ENCODE measurements at regions not wholly inside any gene's neighbourhood (a gene's known extent, or its start where the extent isn't known, plus 50 kb on each side); places are given as distances from the start of the nearest gene placed in this dataset.
"Not testable (repeated sequence)": the region's sequence is repeated elsewhere in the genome, so short reads cannot be mapped to it uniquely, and the experiment has no call there.

- FAIRE-seq, result no peak
Observed at GRCh38 chr18:8882632-8883408, 177.5 kb downstream of the MTCL1 start.

DNA sequence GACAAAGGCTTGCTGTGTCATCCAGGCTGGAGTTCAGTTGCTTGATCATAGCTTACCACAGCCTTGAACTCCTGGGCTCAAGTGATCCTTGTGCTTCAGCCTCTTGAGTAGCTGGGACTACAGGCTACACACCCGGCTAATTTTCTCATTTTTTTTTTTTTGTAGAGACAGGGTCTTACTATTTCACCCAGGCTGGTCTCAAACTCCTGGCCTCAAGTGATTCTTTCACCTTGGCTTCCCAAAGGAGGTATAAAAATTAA lies 178.0 kb downstream of the MTCL1 start:
- DNase-seq (ENCODE audit: insufficient read length, low spot score) (no peak), FAIRE-seq (no peak)

More at GRCh38 chr18:8882632-8883408, 177.5 kb downstream of the MTCL1 start:
- DNase-seq (ENCODE audit: insufficient read length, low spot score), result no peak

- not testable (repeated sequence) for FAIRE-seq; DNase-seq (ENCODE audit: insufficient read length, low spot score)
Observed at GRCh38 chr18:8887877-8888276, 182.5 kb downstream of the MTCL1 start.

DNA sequence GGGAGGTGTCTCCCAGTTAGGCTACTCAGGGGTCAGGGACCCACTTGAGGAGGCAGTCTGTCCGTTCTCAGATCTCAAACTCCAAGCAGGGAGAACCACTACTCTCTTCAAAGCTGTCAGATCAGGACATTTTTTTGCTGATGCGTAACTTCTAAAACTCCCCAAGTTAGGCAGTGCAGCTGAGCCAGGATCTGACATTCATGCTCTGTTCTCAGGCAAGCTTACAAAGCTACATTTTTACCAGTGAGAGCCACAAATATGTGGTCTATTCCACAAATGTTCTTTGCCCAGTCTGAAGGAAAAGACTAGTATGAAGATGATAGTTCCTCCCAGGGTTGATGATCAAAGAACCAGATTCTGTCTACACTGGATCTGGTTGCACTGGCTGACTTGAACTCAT lies 184.1 kb downstream of the MTCL1 start:
- DNase-seq (ENCODE audit: insufficient read length, low spot score) (no peak), FAIRE-seq (no peak)

- not testable (repeated sequence) for FAIRE-seq; DNase-seq (ENCODE audit: insufficient read length, low spot score)
Observed at GRCh38 chr18:8890503-8890902, 185.1 kb downstream of the MTCL1 start.

DNA sequence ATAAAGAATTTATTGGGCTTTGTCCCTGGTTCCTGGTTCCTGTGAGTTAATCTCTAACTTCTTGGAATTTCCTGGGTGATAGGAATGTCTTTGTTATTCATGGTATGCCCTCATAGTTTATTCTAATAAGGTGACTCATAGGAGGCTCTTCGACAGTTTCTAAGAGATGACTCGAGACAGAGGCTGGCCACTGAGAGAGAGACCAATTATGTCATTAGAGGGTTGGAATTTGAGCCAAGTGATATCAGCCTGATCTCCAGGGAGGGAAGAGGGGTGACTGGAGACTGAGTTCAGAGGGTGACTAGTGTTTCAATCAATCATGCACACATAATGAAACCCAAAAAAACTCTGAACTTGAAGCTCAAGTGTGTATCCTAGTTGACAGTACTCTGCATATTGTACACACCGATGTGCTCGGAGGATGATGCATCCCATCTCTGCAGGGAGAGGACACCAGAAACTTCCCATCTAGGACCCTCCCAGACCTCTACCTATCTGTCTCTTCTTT lies 185.7 kb downstream of the MTCL1 start:
- FAIRE-seq, result no peak
- DNase-seq (ENCODE audit: insufficient read length, low spot score), result no peak

DNA sequence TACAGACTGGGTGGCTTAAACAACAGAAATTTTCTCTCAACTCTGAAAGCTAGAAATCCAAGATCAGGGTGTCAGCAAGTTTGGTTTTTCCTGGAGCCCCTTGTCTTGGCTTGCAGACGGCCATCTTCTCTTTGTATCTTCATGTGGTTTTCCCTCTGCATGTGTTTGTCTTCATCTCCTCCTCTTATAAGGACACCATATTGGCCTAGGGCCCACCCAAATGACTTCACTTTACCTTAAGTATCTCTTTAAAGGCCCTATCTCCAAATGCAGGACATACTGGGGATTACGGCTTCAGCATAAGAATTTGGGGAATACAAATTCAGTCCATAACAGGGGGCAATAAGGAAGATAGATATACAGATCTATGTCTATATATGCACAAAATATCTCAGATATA lies 187.9 kb downstream of the MTCL1 start:
- DNase-seq (ENCODE audit: insufficient read length, low spot score), result no peak
- FAIRE-seq, result no peak

DNA sequence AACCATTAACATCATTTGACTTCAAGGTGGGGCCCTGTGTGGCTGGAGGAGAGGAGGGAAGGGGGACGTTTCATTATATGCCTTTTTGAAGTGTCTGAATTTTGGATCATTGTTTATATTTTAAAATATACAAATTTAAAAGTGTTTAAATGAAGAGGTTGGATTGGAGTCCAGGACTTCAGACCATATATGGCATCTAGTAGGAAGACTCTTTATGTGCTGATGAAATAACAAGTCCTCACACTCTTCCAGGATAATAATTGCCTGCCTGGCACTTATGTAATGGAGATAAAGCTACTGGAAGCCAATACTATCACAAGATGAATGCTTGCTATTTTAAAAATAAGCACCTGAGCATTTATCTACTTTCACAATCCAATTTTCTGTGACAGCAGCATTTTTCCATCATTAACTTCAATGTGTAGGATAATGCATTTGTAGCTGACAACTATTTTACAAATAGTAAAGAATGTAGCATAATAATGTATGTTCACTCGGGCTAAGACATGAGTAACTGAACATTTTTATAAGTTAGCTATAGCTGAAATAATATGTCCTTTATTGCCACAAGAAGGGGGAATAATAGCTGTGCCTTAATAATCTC lies 188.4 kb downstream of the MTCL1 start:
- DNase-seq (ENCODE audit: insufficient read length, low spot score), result no peak
- FAIRE-seq, result no peak

DNA sequence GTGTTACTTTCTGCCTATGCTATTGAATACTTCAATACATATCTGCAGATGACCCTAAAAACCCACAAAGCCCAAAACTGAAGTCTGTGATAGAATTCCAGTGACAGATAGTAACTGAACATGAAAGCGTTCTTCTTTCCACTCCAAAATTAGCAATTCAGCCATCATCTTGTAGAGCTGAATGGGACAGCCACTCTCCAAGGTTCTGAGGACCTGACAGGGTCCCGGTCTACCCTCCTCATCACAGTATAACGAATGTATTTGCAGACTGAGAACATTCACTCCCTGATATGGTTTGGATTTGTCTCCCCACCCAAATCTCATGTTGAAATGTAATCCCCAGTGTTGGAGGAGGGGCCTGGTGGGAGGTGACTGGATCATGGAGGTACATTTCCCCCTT lies 189.5 kb downstream of the MTCL1 start:
- FAIRE-seq (no peak), DNase-seq (ENCODE audit: insufficient read length, low spot score) (no peak)

DNA sequence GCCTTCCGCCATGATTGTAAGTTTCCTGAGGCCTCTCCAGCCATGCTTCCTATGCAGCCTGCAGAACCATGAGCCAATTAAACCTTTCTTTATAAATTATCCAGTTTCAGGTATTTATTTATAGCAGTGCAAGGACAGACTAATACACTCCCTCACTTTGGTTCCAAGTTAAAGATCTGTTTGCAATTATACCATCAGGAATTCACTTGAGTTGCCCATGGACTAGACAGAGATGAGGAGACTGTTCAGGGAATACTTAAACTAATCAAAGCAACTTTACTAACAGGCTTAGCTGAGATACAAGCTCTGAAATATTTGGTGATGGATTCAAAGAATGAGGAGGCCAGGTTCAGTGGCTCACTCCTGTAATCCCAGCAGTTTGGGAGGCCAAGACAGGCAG lies 190.0 kb downstream of the MTCL1 start:
- no peak for FAIRE-seq
- DNase-seq (ENCODE audit: insufficient read length, low spot score), result no peak

- DNase-seq (ENCODE audit: insufficient read length, low spot score) (no peak), FAIRE-seq (no peak)
Observed at GRCh38 chr18:8895987-8896619, 190.7 kb downstream of the MTCL1 start.

DNA sequence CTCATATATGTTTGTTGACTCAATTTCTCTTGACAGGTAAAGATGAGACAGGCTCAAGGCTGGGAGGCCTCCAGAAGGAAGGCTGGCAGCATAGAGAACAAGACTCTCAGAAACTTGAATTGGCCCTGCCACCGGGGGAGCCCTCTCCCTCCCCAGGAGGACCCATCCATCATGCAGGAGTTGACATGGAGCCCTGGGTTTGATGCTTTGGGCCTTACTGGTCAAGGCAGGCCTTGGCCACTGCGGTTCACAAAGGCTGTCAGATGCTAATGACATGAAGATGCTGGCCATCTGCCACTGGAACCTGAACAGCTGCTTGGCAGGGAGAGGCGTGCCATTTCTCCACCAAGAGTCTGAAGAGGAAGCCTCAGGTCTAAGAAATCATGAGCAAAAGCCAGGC lies 193.6 kb downstream of the MTCL1 start:
- FAIRE-seq (no peak), DNase-seq (ENCODE audit: insufficient read length, low spot score) (no peak)

GRCh38 chr18:8900552-8900951 lies 195.2 kb downstream of the MTCL1 start:
- no peak for DNase-seq (ENCODE audit: insufficient read length, low spot score)
- FAIRE-seq, result no peak

- FAIRE-seq (no peak), DNase-seq (ENCODE audit: insufficient read length, low spot score) (no peak)
Observed at GRCh38 chr18:8901019-8901418, 195.7 kb downstream of the MTCL1 start.

- no peak for FAIRE-seq
Observed at GRCh38 chr18:8904316-8904715, 198.2 kb upstream of the NDUFV2 start.

DNA sequence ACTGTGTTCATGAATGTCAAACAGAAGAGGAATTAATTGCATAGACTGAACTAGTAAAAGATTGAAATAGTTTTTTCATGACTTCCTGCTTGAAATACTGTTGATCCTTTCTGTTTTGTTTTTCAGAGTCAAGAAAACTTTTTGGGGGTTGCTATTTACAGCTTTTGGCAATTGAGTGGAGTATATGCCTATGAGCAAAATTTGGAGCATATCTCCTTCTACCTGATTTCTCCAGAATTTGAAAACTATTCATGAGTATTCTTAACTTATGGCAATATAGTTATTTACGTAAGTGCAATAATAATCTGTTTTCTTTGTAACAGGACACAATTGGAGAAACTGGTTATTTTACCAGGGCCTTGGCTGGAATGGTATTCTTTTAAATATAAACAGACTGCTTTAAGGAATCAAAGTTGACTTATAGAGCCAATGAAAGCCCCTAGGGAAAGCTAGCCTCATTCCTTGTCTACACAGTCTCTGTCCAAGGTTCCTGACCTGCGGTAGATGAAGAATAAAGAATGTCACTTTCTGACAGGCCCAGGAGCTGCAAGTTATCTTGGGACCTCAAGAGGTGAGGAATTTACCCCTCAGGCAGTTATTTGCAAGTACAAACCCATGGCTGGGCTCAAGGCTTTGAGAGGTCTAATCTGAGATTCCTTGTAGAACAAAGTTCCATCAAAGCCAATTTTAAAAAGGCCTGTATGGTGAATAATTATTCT lies 193.5 kb upstream of the NDUFV2 start:
- FAIRE-seq (no peak), DNase-seq (ENCODE audit: insufficient read length, low spot score) (no peak)

More at GRCh38 chr18:8904316-8904715, 198.2 kb upstream of the NDUFV2 start:
- DNase-seq (ENCODE audit: insufficient read length, low spot score), result no peak

- FAIRE-seq (no peak), DNase-seq (ENCODE audit: insufficient read length, low spot score) (no peak)
Observed at GRCh38 chr18:8910186-8910822, 192.2 kb upstream of the NDUFV2 start.

DNA sequence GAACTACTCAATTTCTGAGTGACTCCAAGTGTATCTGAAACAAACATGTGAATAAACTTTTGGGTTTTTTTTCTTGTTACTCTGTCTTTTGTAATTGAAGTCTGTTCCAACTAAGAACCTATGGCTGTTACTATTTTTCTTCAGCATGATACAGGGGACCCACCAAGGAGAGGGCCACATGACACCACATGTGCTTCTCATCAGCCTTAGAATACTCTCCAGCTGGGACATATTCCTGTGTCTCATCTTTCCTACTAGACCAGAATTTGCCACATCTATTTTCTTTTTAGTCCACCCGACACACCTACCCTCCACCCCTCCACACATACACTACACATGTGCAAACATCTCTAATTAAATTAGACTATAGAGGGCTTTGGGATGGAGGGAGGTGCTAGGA lies 191.7 kb upstream of the NDUFV2 start:
- FAIRE-seq (no peak), DNase-seq (ENCODE audit: insufficient read length, low spot score) (no peak)

GRCh38 chr18:8911408-8912340 lies 190.8 kb upstream of the NDUFV2 start:
- DNase-seq (ENCODE audit: insufficient read length, low spot score) (no peak), FAIRE-seq (no peak)
